WI38 (cell line): ENCODE measurements at regions not wholly inside any gene's neighbourhood (a gene's known extent, or its start where the extent isn't known, plus 50 kb on each side); places are given as distances from the start of the nearest gene placed in this dataset.

Experiments used
- H3K4me3 ChIP-seq: 2 replicates; pipeline ENCODE4 v1.5.1; 2011; ENCODE audit warnings: low read depth, mild to moderate bottlenecking, control low read depth, low read length
- TF ChIP-seq, protein P1 (sequence below): IDR thresholded peaks from 2 replicates; pipeline ENCODE4 v1.5.1; 2012; ENCODE audit warnings: low read depth, mild to moderate bottlenecking, control low read depth, low read length

DNA sequence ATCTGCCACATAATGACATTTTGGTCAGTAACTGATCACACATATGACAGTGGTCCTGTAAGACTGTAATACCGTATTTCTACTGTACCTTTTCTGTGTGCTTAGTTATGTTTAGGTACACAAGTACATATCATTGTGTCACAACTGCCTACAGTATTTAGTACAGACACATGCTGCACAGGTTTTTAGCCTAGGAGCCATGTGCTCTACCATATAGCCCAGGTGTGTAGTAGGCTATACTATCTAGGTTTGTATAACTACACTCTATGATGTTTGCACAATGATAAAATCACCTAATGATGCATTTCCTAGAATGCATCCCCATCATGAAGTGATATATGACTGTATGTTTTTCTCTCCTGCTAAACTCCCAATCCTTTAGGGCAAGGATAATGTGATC lies 61.2 kb upstream of the MIR17HG start:
- TF ChIP-seq, protein P1, sequence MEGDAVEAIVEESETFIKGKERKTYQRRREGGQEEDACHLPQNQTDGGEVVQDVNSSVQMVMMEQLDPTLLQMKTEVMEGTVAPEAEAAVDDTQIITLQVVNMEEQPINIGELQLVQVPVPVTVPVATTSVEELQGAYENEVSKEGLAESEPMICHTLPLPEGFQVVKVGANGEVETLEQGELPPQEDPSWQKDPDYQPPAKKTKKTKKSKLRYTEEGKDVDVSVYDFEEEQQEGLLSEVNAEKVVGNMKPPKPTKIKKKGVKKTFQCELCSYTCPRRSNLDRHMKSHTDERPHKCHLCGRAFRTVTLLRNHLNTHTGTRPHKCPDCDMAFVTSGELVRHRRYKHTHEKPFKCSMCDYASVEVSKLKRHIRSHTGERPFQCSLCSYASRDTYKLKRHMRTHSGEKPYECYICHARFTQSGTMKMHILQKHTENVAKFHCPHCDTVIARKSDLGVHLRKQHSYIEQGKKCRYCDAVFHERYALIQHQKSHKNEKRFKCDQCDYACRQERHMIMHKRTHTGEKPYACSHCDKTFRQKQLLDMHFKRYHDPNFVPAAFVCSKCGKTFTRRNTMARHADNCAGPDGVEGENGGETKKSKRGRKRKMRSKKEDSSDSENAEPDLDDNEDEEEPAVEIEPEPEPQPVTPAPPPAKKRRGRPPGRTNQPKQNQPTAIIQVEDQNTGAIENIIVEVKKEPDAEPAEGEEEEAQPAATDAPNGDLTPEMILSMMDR = no peak
- H3K4me3 ChIP-seq = no peak overlapping the region

DNA sequence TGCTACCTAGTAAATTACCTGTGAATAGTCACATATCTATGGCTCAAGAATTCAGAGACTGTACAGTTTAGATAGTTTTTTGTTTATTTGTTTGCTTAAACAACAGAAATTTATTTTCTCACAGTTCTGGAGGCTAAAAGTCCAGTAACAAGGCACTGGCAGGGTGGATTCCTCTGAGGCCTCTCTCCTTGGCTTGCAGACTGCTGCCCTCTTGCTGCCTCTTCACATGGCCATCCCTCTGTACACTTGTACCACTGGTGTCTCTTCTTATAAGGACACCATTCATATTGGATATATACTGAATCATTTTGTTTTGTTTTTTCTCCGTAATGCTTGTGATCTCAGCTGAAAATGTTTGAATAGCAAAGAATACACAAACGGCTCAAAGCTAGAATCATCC lies 56.4 kb upstream of the MIR17HG start:
- H3K4me3 ChIP-seq = no peak overlapping the region
- TF ChIP-seq, protein P1 = no peak

DNA sequence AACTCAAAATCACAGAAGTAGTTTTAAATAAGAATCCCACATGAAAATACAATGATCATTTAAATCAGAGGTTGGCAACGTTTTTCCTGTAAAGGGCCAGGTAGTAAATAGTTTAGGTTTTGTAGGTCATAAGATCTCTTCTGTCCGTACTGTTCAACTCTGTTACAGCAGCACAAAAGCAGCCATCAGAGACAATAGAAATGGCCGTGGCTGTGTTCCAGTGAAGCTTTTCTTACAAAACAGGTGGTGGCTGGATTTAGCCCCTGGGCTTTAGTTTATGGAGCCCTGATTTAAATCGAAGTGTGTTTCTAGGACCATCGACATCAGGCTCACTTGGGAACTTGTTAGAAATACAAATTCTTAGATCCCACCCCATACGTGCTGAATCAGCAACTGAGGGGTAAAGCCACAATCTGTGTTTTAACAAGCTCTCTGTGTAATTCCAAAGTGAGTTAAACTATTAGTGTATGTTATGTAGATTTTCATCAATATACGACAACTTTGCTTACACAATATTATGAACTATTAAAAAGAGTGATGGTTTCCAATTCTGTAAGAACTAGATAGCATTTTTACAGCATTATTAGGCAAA lies 54.8 kb upstream of the MIR17HG start:
- TF ChIP-seq, protein P1 = no peak
- no peak overlapping the region for H3K4me3 ChIP-seq

DNA sequence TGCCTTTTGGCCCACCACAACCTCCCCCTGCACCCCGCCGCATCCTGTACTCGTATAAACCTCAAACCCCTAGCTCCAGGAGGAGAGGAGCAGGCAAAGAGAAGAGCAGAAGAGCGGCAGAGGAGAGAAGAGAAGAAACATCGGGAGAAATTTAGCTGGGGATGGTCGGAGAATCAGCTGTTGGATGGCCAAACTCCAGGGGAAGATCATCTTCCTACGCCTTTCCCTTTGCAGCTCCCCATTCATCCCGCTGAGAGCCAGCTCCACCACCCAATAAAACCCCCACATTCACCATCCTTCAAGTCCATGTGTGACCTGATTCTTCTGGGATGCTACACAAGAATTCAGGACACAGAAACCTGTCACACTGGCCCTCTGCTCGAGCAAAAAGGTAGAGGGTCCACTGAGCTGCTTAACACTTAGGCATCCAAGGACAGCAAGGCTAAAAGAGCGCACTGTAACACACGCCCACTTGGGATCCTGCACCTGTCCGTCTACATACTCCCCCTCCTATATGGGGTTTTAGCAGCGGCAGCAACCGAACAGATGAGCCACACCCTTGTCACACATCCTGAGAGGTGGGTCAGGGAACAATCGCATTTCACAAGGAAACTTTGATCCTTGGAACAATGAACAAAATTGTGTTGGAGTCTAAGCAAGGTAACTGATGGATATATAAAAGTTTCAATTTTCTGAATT lies 51.6 kb upstream of the MIR17HG start:
- TF ChIP-seq, protein P1 = no peak
- H3K4me3 ChIP-seq = no peak overlapping the region

DNA sequence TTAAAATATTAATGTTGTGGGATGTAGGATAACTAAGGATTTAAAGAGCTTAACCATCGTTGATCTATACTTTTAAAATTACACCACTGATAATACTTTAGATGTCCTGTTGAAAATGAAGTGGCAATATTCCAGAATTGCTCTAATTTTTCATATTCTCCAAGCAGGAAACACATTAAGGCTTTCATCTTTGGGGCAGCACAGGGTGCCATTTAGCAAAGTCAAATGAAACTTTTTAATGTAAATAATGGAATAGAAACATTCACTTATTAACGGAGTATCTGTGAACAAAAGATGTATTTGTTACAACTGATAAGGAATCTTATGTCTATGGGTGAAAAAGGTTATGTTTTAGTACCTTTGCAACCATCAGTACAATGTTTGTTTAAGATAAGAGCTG lies 50.0 kb upstream of the MIR17HG start:
- TF ChIP-seq, protein P1 = no peak
- H3K4me3 ChIP-seq = no peak overlapping the region
